SK-N-SH (cell line): ENCODE measurements at regions not wholly inside any gene's neighbourhood (a gene's known extent, or its start where the extent isn't known, plus 50 kb on each side); places are given as distances from the start of the nearest gene placed in this dataset.

Source experiments
- CTCF ChIA-PET: fragments of 300-600, 350-600 bp; formaldehyde crosslinking; extraction: SDS; loops from one replicate; lab custom pipeline; 2021; lab: Yijun Ruan, JAX
- POLR2A ChIA-PET: fragments of 350-600 bp; sonication (Branson Sonifier 250); formaldehyde crosslinking; extraction: SDS; loops from one replicate; lab custom pipeline; 2020; ENCODE audit warnings: antibody characterized with exemption, inconsistent platforms; lab: Yijun Ruan, JAX
- DNase-seq: peaks from one replicate; pipeline ENCODE4 v3.0.0; 2012
- H2AFZ ChIP-seq: fragments of 200-600 bp; sonication (generic); 2 replicates; pipeline ENCODE4 v1.8.1; 2016; ENCODE audit warnings: antibody characterized with exemption, mild to moderate bottlenecking, low read depth
- H3F3A ChIP-seq: fragments of 200-600 bp; sonication (generic); replicated peaks from 2 replicates; pipeline ENCODE3; 2016; ENCODE audit warnings: antibody characterized with exemption, mild to moderate bottlenecking; ENCODE audit not compliant: insufficient read depth
- H3K27ac ChIP-seq, 2 experiments: fragments of 200-500 bp in 1 of 2; fragments of 200-600 bp in 1 of 2; sonication (Bioruptor generic) in 1 of 2; sonication (generic), shearing (Covaris generic) in 1 of 2; 2 replicates each; pipeline versions ENCODE4 v1.5.1 to v1.6.1; 2014 to 2016; ENCODE audit warnings: low read depth in 2 of 2, inconsistent platforms in 1 of 2, low read length in 1 of 2, mild to moderate bottlenecking in 1 of 2, mixed read lengths in 1 of 2
- H3K27me3 ChIP-seq: fragments of 200-600 bp; sonication (generic), shearing (Covaris generic); 2 replicates; pipeline ENCODE4 v1.6.1; 2016; ENCODE audit warnings: mixed run types; ENCODE audit not compliant: insufficient read depth
- H3K36me3 ChIP-seq, 2 experiments: fragments of 200-500 bp in 1 of 2; fragments of 200-600 bp in 1 of 2; sonication (Bioruptor generic) in 1 of 2; sonication (generic) in 1 of 2; replicated peaks in 1 of 2; 2 replicates each; pipeline versions ENCODE3 to v1.5.1; 2014 to 2016; ENCODE audit warnings: low read length in 1 of 2, mild to moderate bottlenecking in 1 of 2; ENCODE audit not compliant: insufficient read depth in 2 of 2, control insufficient read depth in 1 of 2
- H3K4me1 ChIP-seq, 2 experiments: fragments of 200-500 bp in 1 of 2; fragments of 200-600 bp in 1 of 2; sonication (Bioruptor generic) in 1 of 2; sonication (generic), shearing (Covaris generic) in 1 of 2; 2 replicates each; pipeline versions ENCODE4 v1.5.1 to v1.6.1; 2014 to 2016; ENCODE audit warnings: low read depth in 1 of 2, low read length in 1 of 2, mixed run types in 1 of 2; ENCODE audit not compliant: insufficient read depth in 2 of 2, control insufficient read depth in 1 of 2
- H3K4me2 ChIP-seq: fragments of 200-600 bp; sonication (generic), shearing (Covaris generic); 2 replicates; pipeline ENCODE4 v1.6.1; 2017; ENCODE audit warnings: mixed run types
- H3K4me3 ChIP-seq, 2 experiments: fragments of 200-500 bp in 1 of 2; fragments of 200-600 bp in 1 of 2; sonication (Bioruptor generic) in 1 of 2; sonication (generic), shearing (Covaris generic) in 1 of 2; 2 replicates each; pipeline versions ENCODE4 v1.5.1 to v1.8.1; 2014 to 2016; ENCODE audit warnings: low read depth in 2 of 2, inconsistent platforms in 1 of 2, low read length in 1 of 2, mild to moderate bottlenecking in 1 of 2, mixed read lengths in 1 of 2, moderate library complexity in 1 of 2
- H3K79me2 ChIP-seq: fragments of 200-600 bp; sonication (generic); 2 replicates; pipeline ENCODE4 v1.8.1; 2017; ENCODE audit warnings: mild to moderate bottlenecking; ENCODE audit not compliant: insufficient read depth
- H3K9ac ChIP-seq: fragments of 200-600 bp; sonication (generic); 2 replicates; pipeline ENCODE4 v1.6.1; 2017; ENCODE audit warnings: mixed run types
- H3K9me2 ChIP-seq: fragments of 200-600 bp; sonication (generic); 2 replicates; pipeline ENCODE4 v1.6.1; 2017; ENCODE audit warnings: mixed run types
- H3K9me3 ChIP-seq: fragments of 200-600 bp; sonication (generic); 2 replicates; pipeline ENCODE4 v1.6.1; 2017; ENCODE audit warnings: mixed run types, mild to moderate bottlenecking, moderate library complexity
- H4K20me1 ChIP-seq: fragments of 200-600 bp; sonication (generic); 2 replicates; pipeline ENCODE4 v1.6.1; 2017; ENCODE audit warnings: mild to moderate bottlenecking, mixed run types; ENCODE audit not compliant: insufficient read depth
- CHD2 ChIP-seq: fragments of 150-350 bp; IDR thresholded peaks from 2 replicates; pipeline ENCODE4 v1.6.1; 2018; ENCODE audit warnings: low read length; ENCODE audit not compliant: partially characterized antibody
- EP300 ChIP-seq, 2 experiments: IDR thresholded peaks; 2 replicates each; pipeline versions ENCODE4 v1.4.0 to v1.6.1; 2012; ENCODE audit warnings: borderline replicate concordance in 1 of 2, low read depth in 1 of 2, low read length in 1 of 2
- EZH2phosphoT487 ChIP-seq: fragments of 200-600 bp; sonication (generic); IDR thresholded peaks from 2 replicates; pipeline ENCODE4 v1.6.1; 2017; ENCODE audit warnings: low read depth, mixed run types, mild to moderate bottlenecking, antibody characterized with exemption, moderate library complexity, borderline replicate concordance
- FOSL2 ChIP-seq: IDR thresholded peaks from 2 replicates; pipeline ENCODE4 v1.4.0; 2012; ENCODE audit warnings: low read depth, mild to moderate bottlenecking, moderate library complexity, borderline replicate concordance
- FOXJ3 ChIP-seq: sonication (generic); formaldehyde crosslinking; IDR thresholded peaks from 2 replicates; pipeline ENCODE4 v1.5.1; 2020; ENCODE audit warnings: mild to moderate bottlenecking, missing genetic modification reagents
- FOXM1 ChIP-seq: IDR thresholded peaks from 2 replicates; pipeline ENCODE4 v1.4.0; 2012; ENCODE audit warnings: low read depth, mild to moderate bottlenecking
- GABPA ChIP-seq: IDR thresholded peaks from 2 replicates; pipeline ENCODE4 v1.4.0; 2012; ENCODE audit warnings: low read depth, mild to moderate bottlenecking
- GATA2 ChIP-seq: sonication (generic); formaldehyde crosslinking; IDR thresholded peaks from 2 replicates; pipeline ENCODE4 v1.5.0; 2020; ENCODE audit warnings: mild to moderate bottlenecking, missing genetic modification reagents
- JUND ChIP-seq: IDR thresholded peaks from 2 replicates; pipeline ENCODE4 v1.4.0; 2012
- MEF2A ChIP-seq: IDR thresholded peaks from 2 replicates; pipeline ENCODE4 v1.4.0; 2012; ENCODE audit warnings: low read depth, borderline replicate concordance
- MXI1 ChIP-seq: IDR thresholded peaks from 2 replicates; pipeline ENCODE4 v1.6.1; 2012; ENCODE audit warnings: mild to moderate bottlenecking, low read depth, low read length, improper control_type of control experiment
- NFIC ChIP-seq: IDR thresholded peaks from 2 replicates; pipeline ENCODE4 v1.4.0; 2012; ENCODE audit warnings: borderline replicate concordance
- PBX3 ChIP-seq: IDR thresholded peaks from 2 replicates; pipeline ENCODE4; 2012
- SMC3 ChIP-seq: IDR thresholded peaks from 2 replicates; pipeline ENCODE4 v1.6.1; 2012; ENCODE audit warnings: low read depth, low read length, improper control_type of control experiment
- TAF1 ChIP-seq: IDR thresholded peaks from 2 replicates; pipeline ENCODE4 v1.6.1; 2012; ENCODE audit warnings: low read depth, mild to moderate bottlenecking, low read length, moderate library complexity, borderline replicate concordance
- TEAD4 ChIP-seq: IDR thresholded peaks from 2 replicates; pipeline ENCODE4 v1.4.0; 2012; ENCODE audit warnings: mild to moderate bottlenecking, borderline replicate concordance; ENCODE audit not compliant: insufficient read depth
- USF2 ChIP-seq: fragments of 150-350 bp; IDR thresholded peaks from 2 replicates; pipeline ENCODE4 v1.6.1; 2017; ENCODE audit warnings: antibody characterized with exemption, low read length, low read depth, borderline replicate concordance
- ZBTB33 ChIP-seq: IDR thresholded peaks from 2 replicates; pipeline ENCODE4 v1.4.0; 2012; ENCODE audit warnings: low read depth, borderline replicate concordance
- WGBS: methylation state at CpG from one replicate; pipeline ENCODE4 v1.1.6; 2017; ENCODE audit warnings: low lambda C conversion rate; 5-methylcytosine and 5-hydroxymethylcytosine counted together

- H3K79me2 ChIP-seq, result no peaks in the 10 kb centered on the region
- TF ChIP-seq NFIC, result no peak
- no peak for TF ChIP-seq FOXM1
- TF ChIP-seq EP300 (IDR thresholded peaks at IDR 0.05; ENCODE audit: borderline replicate concordance in 1 of 2, low read depth in 1 of 2, low read length in 1 of 2), result no peak
- no peak for TF ChIP-seq MXI1
- TF ChIP-seq, all 33 proteins: peak for 0
- Histone ChIP-seq H2AFZ (no peak overlapping the region), H3K4me2 (no peak overlapping the region), H3K36me3 (no peaks in the 10 kb centered on the region), H3K27ac (no peak overlapping the region), H3K9me2 (no peaks in the 10 kb centered on the region), H4K20me1 (no peaks in the 10 kb centered on the region), H3F3A (no peaks in the 10 kb centered on the region), H3K27me3 (no peaks in the 10 kb centered on the region), H3K9me3 (no peaks in the 10 kb centered on the region), H3K9ac (no peak overlapping the region), H3K4me3 (no peak overlapping the region), H3K4me1 (no peaks in the 10 kb centered on the region)
- ChIA-PET POLR2A (no interaction called here), CTCF (interaction anchor here (1.4 to 2.8 kb wide), 3 partner anchors 9 to 1302 kb away, joined by 4 to 13 read pairs (median 4); no protein-coding TSS in a partner anchor)
- 46% methylated on average over 7 of the region's 7 CpGs for WGBS
- no peak for DNase-seq
Observed at GRCh38 chr12:114616081-114616480, 67.9 kb downstream of the TBX3 start.

GRCh38 chr12:114614040-114614439, 69.9 kb downstream of the TBX3 start:
- no peaks in the 10 kb centered on the region for H3K27me3 ChIP-seq
- H4K20me1 ChIP-seq, result no peaks in the 10 kb centered on the region
- no peak for TF ChIP-seq JUND
- no peak for TF ChIP-seq USF2
- TF ChIP-seq EZH2phosphoT487, result no peak
- no peak for TF ChIP-seq MEF2A
- TF ChIP-seq GABPA, result no peak
- TF ChIP-seq, all 33 proteins: peak for 0
- Histone ChIP-seq H2AFZ (no peak overlapping the region), H3K9me3 (no peaks in the 10 kb centered on the region), H3K36me3 (no peaks in the 10 kb centered on the region), H3F3A (no peaks in the 10 kb centered on the region), H3K9ac (no peak overlapping the region), H3K4me1 (no peaks in the 10 kb centered on the region), H3K4me2 (no peak overlapping the region), H3K79me2 (no peaks in the 10 kb centered on the region), H3K27ac (no peak overlapping the region), H3K9me2 (no peaks in the 10 kb centered on the region), H3K4me3 (no peak overlapping the region)
- WGBS, result 34% methylated on average over 3 of the region's 3 CpGs
- CTCF ChIA-PET, result interaction anchor here (1.0 to 2.8 kb wide), 3 partner anchors 10 to 1304 kb away, joined by 4 to 13 read pairs (median 4); no protein-coding TSS in a partner anchor
- POLR2A ChIA-PET, result no interaction called here
- DNase-seq, result no peak

- no peak for DNase-seq
- Histone ChIP-seq H3K36me3 (no peaks in the 10 kb centered on the region), H2AFZ (no peak overlapping the region), H3K27ac (no peak overlapping the region), H3K79me2 (no peaks in the 10 kb centered on the region), H3K4me3 (no peak overlapping the region), H3K4me1 (no peaks in the 10 kb centered on the region), H3K9me2 (no peaks in the 10 kb centered on the region), H3K9me3 (no peaks in the 10 kb centered on the region), H4K20me1 (no peaks in the 10 kb centered on the region), H3K27me3 (no peaks in the 10 kb centered on the region; the same call in 1 of the 2 replicates), H3K9ac (no peak overlapping the region), H3F3A (no peaks in the 10 kb centered on the region), H3K4me2 (no peak overlapping the region)
- CTCF ChIA-PET, result interaction anchor here (1.8 kb wide), 1 partner anchor 13 kb away, joined by 10 read pairs; no protein-coding TSS in a partner anchor
- POLR2A ChIA-PET, result no interaction called here
- WGBS, result 65% methylated on average over 6 of the region's 6 CpGs
- TF ChIP-seq MXI1 (no peak), PBX3 (no peak), FOXJ3 (CRISPR knock-in tag) (no peak), CHD2 (no peak), GABPA (no peak), EP300 (IDR thresholded peaks at IDR 0.05; ENCODE audit: borderline replicate concordance in 1 of 2, low read depth in 1 of 2, low read length in 1 of 2) (no peak), TEAD4 (no peak), TAF1 (no peak), EZH2phosphoT487 (no peak), SMC3 (no peak), GATA2 (CRISPR knock-in tag) (no peak), MEF2A (no peak), FOSL2 (no peak), ZBTB33 (no peak)
Observed at GRCh38 chr12:114612062-114612461, 71.9 kb downstream of the TBX3 start.
